ENCODE measurements at regions not wholly inside any gene's neighbourhood (a gene's known extent, or its start where the extent isn't known, plus 50 kb on each side); places are given as distances from the start of the nearest gene placed in this dataset.

- no peak for FAIRE-seq
- no peak for DNase-seq (ENCODE audit: insufficient read length, low spot score)
These were observed 169.2 kb upstream of the SOX5 start for GRCh38 chr12:24118668-24119067.

- DNase-seq (ENCODE audit: insufficient read length, low spot score) (no peak), FAIRE-seq (no peak)
These were observed 167.1 kb upstream of the SOX5 start for GRCh38 chr12:24116548-24116947.

- FAIRE-seq (no peak), DNase-seq (ENCODE audit: insufficient read length, low spot score) (no peak)
These were observed 164.2 kb upstream of the SOX5 start for GRCh38 chr12:24113701-24114100.

- FAIRE-seq (no peak), DNase-seq (ENCODE audit: insufficient read length, low spot score) (no peak)
These were observed 162.1 kb upstream of the SOX5 start for GRCh38 chr12:24111616-24112015.

GRCh38 chr12:24111086-24111485 lies 161.6 kb upstream of the SOX5 start:
- no peak for FAIRE-seq
- no peak for DNase-seq (ENCODE audit: insufficient read length, low spot score)

- DNase-seq (ENCODE audit: insufficient read length, low spot score): peak; percentile 22
- peak; percentile 28 for FAIRE-seq
These were observed 160.0 kb upstream of the SOX5 start for GRCh38 chr12:24109381-24110039.

- DNase-seq (ENCODE audit: insufficient read length, low spot score) (no peak), FAIRE-seq (no peak)
These were observed 153.2 kb upstream of the SOX5 start for GRCh38 chr12:24102676-24103075.

- no peak for FAIRE-seq
- no peak for DNase-seq (ENCODE audit: insufficient read length, low spot score)
These were observed 150.1 kb upstream of the SOX5 start for GRCh38 chr12:24099576-24099975.

GRCh38 chr12:24095245-24095644 lies 145.8 kb upstream of the SOX5 start:
- FAIRE-seq (no peak), DNase-seq (ENCODE audit: insufficient read length, low spot score) (no peak)

GRCh38 chr12:24089510-24089890 lies 140.0 kb upstream of the SOX5 start:
- no peak for FAIRE-seq
- no peak for DNase-seq (ENCODE audit: insufficient read length, low spot score)

- FAIRE-seq: no peak
- DNase-seq (ENCODE audit: insufficient read length, low spot score): no peak
These were observed 139.5 kb upstream of the SOX5 start for GRCh38 chr12:24088751-24089509.

GRCh38 chr12:24087294-24087693 lies 137.8 kb upstream of the SOX5 start:
- no peak for DNase-seq (ENCODE audit: insufficient read length, low spot score)
- no peak for FAIRE-seq

- FAIRE-seq (no peak), DNase-seq (ENCODE audit: insufficient read length, low spot score) (no peak)
These were observed 135.3 kb upstream of the SOX5 start for GRCh38 chr12:24084800-24085199.

- FAIRE-seq: no peak
- no peak for DNase-seq (ENCODE audit: insufficient read length, low spot score)
These were observed 134.4 kb upstream of the SOX5 start for GRCh38 chr12:24083838-24084237.

GRCh38 chr12:24081606-24082005 lies 132.1 kb upstream of the SOX5 start:
- DNase-seq (ENCODE audit: insufficient read length, low spot score) (no peak), FAIRE-seq (no peak)

GRCh38 chr12:24081092-24081529 lies 131.6 kb upstream of the SOX5 start:
- DNase-seq (ENCODE audit: insufficient read length, low spot score) (no peak), FAIRE-seq (no peak)

GRCh38 chr12:24080465-24080864 lies 131.0 kb upstream of the SOX5 start:
- FAIRE-seq: no peak
- DNase-seq (ENCODE audit: insufficient read length, low spot score): no peak

GRCh38 chr12:24079083-24079482 lies 129.6 kb upstream of the SOX5 start:
- no peak for FAIRE-seq
- no peak for DNase-seq (ENCODE audit: insufficient read length, low spot score)

- FAIRE-seq (no peak), DNase-seq (ENCODE audit: insufficient read length, low spot score) (no peak)
These were observed 128.9 kb upstream of the SOX5 start for GRCh38 chr12:24078318-24078765.

GRCh38 chr12:24077161-24077560 lies 127.7 kb upstream of the SOX5 start:
- DNase-seq (ENCODE audit: insufficient read length, low spot score) (no peak), FAIRE-seq (no peak)

GRCh38 chr12:24075650-24076049 lies 126.2 kb upstream of the SOX5 start:
- no peak for DNase-seq (ENCODE audit: insufficient read length, low spot score)
- FAIRE-seq: no peak

- FAIRE-seq (no peak), DNase-seq (ENCODE audit: insufficient read length, low spot score) (no peak)
These were observed 123.8 kb upstream of the SOX5 start for GRCh38 chr12:24073170-24073810.

Measured in GM19239 (cell line).